Uterus (tissue), 2 donors: ENCODE measurements at regions not wholly inside any gene's neighbourhood (a gene's known extent, or its start where the extent isn't known, plus 50 kb on each side); places are given as distances from the start of the nearest gene placed in this dataset.
"Not testable (repeated sequence)": the region's sequence is repeated elsewhere in the genome, so short reads cannot be mapped to it uniquely, and the experiment has no call there.

Experiments
- CTCF ChIP-seq, 4 experiments: fragments of 200-600 bp in 2 of 4; fragments of 450-650 bp in 2 of 4; sonication (generic) in 2 of 4; IDR thresholded peaks; one replicate each; pipeline ENCODE4 v1.5.1; 2016 to 2019; ENCODE audit warnings: antibody characterized with exemption in 4 of 4, mild to moderate bottlenecking in 2 of 4, moderate library complexity in 1 of 4
- POLR2A ChIP-seq, 2 donors: fragments of 450-650 bp; IDR thresholded peaks; one replicate each; pipeline ENCODE4 v1.6.1; 2016; ENCODE audit warnings: antibody characterized with exemption in 2 of 2, mild to moderate bottlenecking in 1 of 2, moderate library complexity in 1 of 2

- TF ChIP-seq CTCF, POLR2A (IDR thresholded peaks at IDR 0.05): not testable (repeated sequence)
These were observed 308.2 kb downstream of the AGTPBP1 start for GRCh38 chr9:85433551-85433950.
